Esophagus mucosa (tissue), 1 donor: ENCODE measurements at regions not wholly inside any gene's neighbourhood (a gene's known extent, or its start where the extent isn't known, plus 50 kb on each side); places are given as distances from the start of the nearest gene placed in this dataset.

Experiments used
- ATAC-seq: fragments of 200-7000 bp; cut with Tn5 transposase; one replicate; pipeline ENCODE4 v1.9.1; 2020
- donor health status: DM: yes; HTN: yes; CAD: no.

- ATAC-seq = no peak
Observed at GRCh38 chr16:5709889-5710288, 612.3 kb upstream of the EEF2KMT start.

- no peak for ATAC-seq
Observed at GRCh38 chr16:5706211-5706610, 608.6 kb upstream of the EEF2KMT start.

- no peak for ATAC-seq
Observed at GRCh38 chr16:5704271-5704670, 606.7 kb upstream of the EEF2KMT start.

GRCh38 chr16:5693426-5693825, 595.8 kb upstream of the EEF2KMT start:
- ATAC-seq = no peak

- no peak for ATAC-seq
Observed at GRCh38 chr16:5681966-5682365, 584.4 kb upstream of the EEF2KMT start.

- ATAC-seq = no peak
Observed at GRCh38 chr16:5678371-5678770, 580.8 kb upstream of the EEF2KMT start.

GRCh38 chr16:5671421-5671820, 573.8 kb upstream of the EEF2KMT start:
- no peak for ATAC-seq

GRCh38 chr16:5670198-5670597, 572.6 kb upstream of the EEF2KMT start:
- ATAC-seq = no peak

GRCh38 chr16:5668553-5668952, 571.0 kb upstream of the EEF2KMT start:
- ATAC-seq = no peak

GRCh38 chr16:5665834-5666233, 568.2 kb upstream of the EEF2KMT start:
- no peak for ATAC-seq

- ATAC-seq = no peak
Observed at GRCh38 chr16:5653789-5654188, 556.2 kb upstream of the EEF2KMT start.

- peak; percentile 28 for ATAC-seq
Observed at GRCh38 chr16:5653041-5653440, 555.4 kb upstream of the EEF2KMT start.

- ATAC-seq = no peak
Observed at GRCh38 chr16:5649762-5650743, 552.5 kb upstream of the EEF2KMT start.

- ATAC-seq = no peak
Observed at GRCh38 chr16:5647051-5647450, 549.5 kb upstream of the EEF2KMT start.

GRCh38 chr16:5643855-5644531, 546.4 kb upstream of the EEF2KMT start:
- ATAC-seq = no peak

GRCh38 chr16:5642436-5642835, 544.8 kb upstream of the EEF2KMT start:
- ATAC-seq = no peak

- no peak for ATAC-seq
Observed at GRCh38 chr16:5642011-5642410, 544.4 kb upstream of the EEF2KMT start.

GRCh38 chr16:5640883-5641282, 543.3 kb upstream of the EEF2KMT start:
- ATAC-seq = no peak

GRCh38 chr16:5639531-5639930, 541.9 kb upstream of the EEF2KMT start:
- ATAC-seq = no peak

- no peak for ATAC-seq
Observed at GRCh38 chr16:5635331-5635730, 537.7 kb upstream of the EEF2KMT start.

- ATAC-seq = no peak
Observed at GRCh38 chr16:5634666-5635180, 537.1 kb upstream of the EEF2KMT start.

- ATAC-seq = no peak
Observed at GRCh38 chr16:5633845-5634440, 536.3 kb upstream of the EEF2KMT start.

- ATAC-seq = no peak
Observed at GRCh38 chr16:5622234-5622884, 524.8 kb upstream of the EEF2KMT start.
